T-cell (primary cell): ENCODE measurements at regions not wholly inside any gene's neighbourhood (a gene's known extent, or its start where the extent isn't known, plus 50 kb on each side); places are given as distances from the start of the nearest gene placed in this dataset.

Experiments used
- ATAC-seq, 4 experiments: fragments of 200-7000 bp in 3 of 4; fragments of 150-1000 bp in 1 of 4; cut with Tn5 transposase; replicated peaks in 1 of 4; 1 replicate in 3 of 4; 2 replicates in 1 of 4; pipeline ENCODE4 v1.10.0; 2021; ENCODE audit warnings: moderate library complexity in 3 of 4, mild to moderate bottlenecking in 2 of 4, moderate number of reproducible peaks in 1 of 4
- CTCF ChIA-PET, 2 donors: fragments of 300-600 bp; sonication (Branson Sonifier 250); formaldehyde crosslinking; loops; one replicate each; lab custom pipeline; 2022; ENCODE audit warnings: antibody characterized with exemption in 2 of 2; lab: Charles Lee
- POLR2A ChIA-PET, 2 donors: fragments of 300-600 bp; sonication (Branson Sonifier 250); formaldehyde crosslinking; loops; one replicate each; lab custom pipeline; 2022; ENCODE audit warnings: antibody characterized with exemption in 2 of 2; lab: Charles Lee
- DNase-seq, 35 experiments: peaks; one replicate each; pipeline versions ENCODE4 v3.0.0 to v3.0.0-alpha.2; 2013 to 2023
- H3K27ac ChIP-seq: one replicate; pipeline ENCODE4 v1.5.1; 2013; ENCODE audit warnings: low read length
- H3K27me3 ChIP-seq, 2 experiments: replicated peaks in 1 of 2; 1 replicate in 1 of 2; 2 replicates in 1 of 2; pipeline versions ENCODE4 v1.6.1 to v1.7.0; 2013; ENCODE audit warnings: low read length in 1 of 2, mixed read lengths in 1 of 2; ENCODE audit not compliant: control insufficient read depth in 2 of 2, insufficient read depth in 2 of 2; ENCODE audit errors: extremely low read depth in 1 of 2
- H3K36me3 ChIP-seq, 2 donors: 1 replicate in 1 of 2; 2 replicates in 1 of 2; pipeline versions ENCODE4 v1.6.1 to v1.7.0; 2013; ENCODE audit warnings: low read length in 1 of 2; ENCODE audit not compliant: control insufficient read depth in 2 of 2, insufficient read depth in 1 of 2; ENCODE audit errors: extremely low read depth in 1 of 2
- H3K4me1 ChIP-seq, 2 experiments: 1 replicate in 1 of 2; 2 replicates in 1 of 2; pipeline versions ENCODE4 v1.6.1 to v1.7.0; 2013; ENCODE audit warnings: low read length in 2 of 2, mixed read lengths in 1 of 2; ENCODE audit not compliant: insufficient read depth in 2 of 2, control insufficient read depth in 1 of 2; ENCODE audit errors: extremely low read depth in 1 of 2
- H3K4me3 ChIP-seq, 2 donors: 1 replicate in 1 of 2; 2 replicates in 1 of 2; pipeline versions ENCODE4 v1.5.1 to v1.7.0; 2013; ENCODE audit warnings: mild to moderate bottlenecking in 2 of 2, low read length in 1 of 2, moderate library complexity in 1 of 2; ENCODE audit not compliant: control insufficient read depth in 1 of 2; ENCODE audit errors: extremely low read depth in 1 of 2
- H3K9me3 ChIP-seq: 2 replicates; pipeline ENCODE4 v1.7.0; 2013
- H3K27ac Mint-ChIP-seq, 2 donors: one replicate each; pipeline ENCODE4 v1.8.0; 2020 to 2021; ENCODE audit warnings: mild to moderate bottlenecking in 2 of 2, mixed read lengths in 2 of 2
- H3K27me3 Mint-ChIP-seq, 2 donors: one replicate each; pipeline ENCODE4 v1.8.0; 2021 to 2022; ENCODE audit warnings: mixed read lengths in 2 of 2
- H3K36me3 Mint-ChIP-seq: one replicate; pipeline ENCODE4 v1.8.0; 2021; ENCODE audit warnings: mixed read lengths
- H3K4me1 Mint-ChIP-seq, 3 donors: one replicate each; pipeline ENCODE4 v1.8.0; 2020 to 2022; ENCODE audit warnings: mixed read lengths in 3 of 3, mild to moderate bottlenecking in 1 of 3
- H3K4me3 Mint-ChIP-seq, 3 donors: one replicate each; pipeline ENCODE4 v1.8.0; 2020 to 2022; ENCODE audit warnings: mild to moderate bottlenecking in 3 of 3, mixed read lengths in 3 of 3, moderate library complexity in 3 of 3
- H3K9me3 Mint-ChIP-seq, 3 donors: one replicate each; pipeline ENCODE4 v1.8.0; 2020 to 2022; ENCODE audit warnings: mixed read lengths in 3 of 3
- WGBS: methylation state at CpG from one replicate; pipeline ENCODE4 v1.1.5; 2013; ENCODE audit warnings: missing lambda C conversion rate; ENCODE audit not compliant: insufficient coverage; 5-methylcytosine and 5-hydroxymethylcytosine counted together

- ChIA-PET CTCF (no interaction called here), POLR2A (no interaction called here)
- Mint-ChIP-seq H3K9me3 (peaks cover 0 to 4% (median 0%) of the 10 kb centered on the region in 3 donors), H3K27ac (no peak overlapping the region), H3K27me3 (no peaks in the 10 kb centered on the region), H3K4me1 (peaks cover 0 to 6% (median 0%) of the 10 kb centered on the region in 3 donors), H3K4me3 (no peak overlapping the region), H3K36me3 (no peaks in the 10 kb centered on the region)
- Histone ChIP-seq H3K36me3 (no peaks in the 10 kb centered on the region), H3K27ac (no peak overlapping the region), H3K4me3 (no peak overlapping the region), H3K9me3 (no peaks in the 10 kb centered on the region), H3K27me3 (peaks cover 0 to 2% of the 10 kb centered on the region in 2 experiments), H3K4me1 (peaks cover 4 to 6% of the 10 kb centered on the region in 2 experiments)
- WGBS: 3% methylated on average over 3 of the region's 5 CpGs
- DNase-seq (no peak), ATAC-seq (no peak)
Observed at GRCh38 chr12:24408305-24408704, 458.8 kb upstream of the SOX5 start.

- CTCF ChIA-PET: no interaction called here
- POLR2A ChIA-PET: no interaction called here
- ATAC-seq: no peak
Observed at GRCh38 chr12:24407884-24408283, 458.4 kb upstream of the SOX5 start.

GRCh38 chr12:24404086-24404815 is 454.8 kb upstream of the SOX5 start:
- POLR2A ChIA-PET: no interaction called here
- Mint-ChIP-seq H3K4me1 (peaks cover 0 to 6% (median 0%) of the 10 kb centered on the region in 3 donors), H3K36me3 (no peaks in the 10 kb centered on the region), H3K27ac (no peak overlapping the region), H3K27me3 (no peaks in the 10 kb centered on the region), H3K9me3 (no peaks in the 10 kb centered on the region), H3K4me3 (no peak overlapping the region)
- peaks cover 0 to 2% of the 10 kb centered on the region in 2 experiments for H3K27me3 ChIP-seq
- no peaks in the 10 kb centered on the region for H3K9me3 ChIP-seq
- 86% methylated on average over 1 of the region's 6 CpGs for WGBS
- no peak for ATAC-seq
- no peak for DNase-seq
- CTCF ChIA-PET: no interaction called here
- H3K4me1 ChIP-seq: peaks cover 4 to 6% of the 10 kb centered on the region in 2 experiments
- no peak overlapping the region for H3K4me3 ChIP-seq
- no peak overlapping the region for H3K27ac ChIP-seq
- H3K36me3 ChIP-seq: no peaks in the 10 kb centered on the region

More at GRCh38 chr12:24407884-24408283, 458.4 kb upstream of the SOX5 start:
- Histone ChIP-seq H3K36me3 (no peaks in the 10 kb centered on the region), H3K4me3 (no peak overlapping the region), H3K27me3 (peaks cover 0 to 2% of the 10 kb centered on the region in 2 experiments), H3K9me3 (no peaks in the 10 kb centered on the region), H3K4me1 (peaks cover 4 to 6% of the 10 kb centered on the region in 2 experiments), H3K27ac (no peak overlapping the region)
- Mint-ChIP-seq H3K27ac (no peak overlapping the region), H3K36me3 (no peaks in the 10 kb centered on the region), H3K27me3 (no peaks in the 10 kb centered on the region), H3K9me3 (peaks cover 0 to 4% (median 0%) of the 10 kb centered on the region in 3 donors), H3K4me3 (no peak overlapping the region), H3K4me1 (peaks cover 0 to 6% (median 0%) of the 10 kb centered on the region in 3 donors)
- no peak for DNase-seq
- 37% methylated on average over 5 of the region's 7 CpGs for WGBS

- CTCF ChIA-PET: no interaction called here
Observed at GRCh38 chr12:24400533-24400932, 451.1 kb upstream of the SOX5 start.

GRCh38 chr12:24398605-24399004 is 449.1 kb upstream of the SOX5 start:
- Mint-ChIP-seq H3K36me3 (no peaks in the 10 kb centered on the region), H3K27me3 (no peaks in the 10 kb centered on the region), H3K9me3 (no peaks in the 10 kb centered on the region), H3K27ac (no peak overlapping the region), H3K4me1 (no peaks in the 10 kb centered on the region), H3K4me3 (no peak overlapping the region)
- Histone ChIP-seq H3K27me3 (no peaks in the 10 kb centered on the region), H3K4me1 (no peaks in the 10 kb centered on the region), H3K9me3 (no peaks in the 10 kb centered on the region), H3K4me3 (no peak overlapping the region), H3K36me3 (no peaks in the 10 kb centered on the region), H3K27ac (no peak overlapping the region)
- WGBS: 22% methylated on average over 4 of the region's 4 CpGs
- DNase-seq: no peak
- ChIA-PET CTCF (no interaction called here), POLR2A (interaction anchor here in 1 of 2 donors (0.6 kb wide), 1 partner anchor 1690 kb away, joined by 3 read pairs; no protein-coding TSS in a partner anchor)
- ATAC-seq: no peak

More at GRCh38 chr12:24400533-24400932, 451.1 kb upstream of the SOX5 start:
- no peak overlapping the region for H3K4me3 Mint-ChIP-seq
- H3K27me3 Mint-ChIP-seq: no peaks in the 10 kb centered on the region
- H3K27ac Mint-ChIP-seq: no peak overlapping the region
- no peaks in the 10 kb centered on the region for H3K4me1 Mint-ChIP-seq
- H3K27ac ChIP-seq: no peak overlapping the region
- no peaks in the 10 kb centered on the region for H3K4me1 ChIP-seq
- H3K27me3 ChIP-seq: no peaks in the 10 kb centered on the region
- WGBS: 83% methylated on average over 1 of the region's 1 CpG
- H3K9me3 Mint-ChIP-seq: no peaks in the 10 kb centered on the region
- ATAC-seq (no peak), DNase-seq (no peak)
- H3K9me3 ChIP-seq: no peaks in the 10 kb centered on the region
- no peaks in the 10 kb centered on the region for H3K36me3 Mint-ChIP-seq
- no peak overlapping the region for H3K4me3 ChIP-seq
- POLR2A ChIA-PET: no interaction called here
- no peaks in the 10 kb centered on the region for H3K36me3 ChIP-seq

- Histone ChIP-seq H3K36me3 (no peaks in the 10 kb centered on the region), H3K4me1 (no peaks in the 10 kb centered on the region), H3K27ac (no peak overlapping the region), H3K4me3 (no peak overlapping the region), H3K9me3 (no peaks in the 10 kb centered on the region), H3K27me3 (no peaks in the 10 kb centered on the region)
- Mint-ChIP-seq H3K27ac (no peak overlapping the region), H3K4me1 (no peaks in the 10 kb centered on the region), H3K9me3 (peaks cover 0 to 6% (median 6%) of the 10 kb centered on the region in 3 donors), H3K36me3 (no peaks in the 10 kb centered on the region), H3K4me3 (no peak overlapping the region), H3K27me3 (no peaks in the 10 kb centered on the region)
- ATAC-seq: no peak
- DNase-seq: no peak
- ChIA-PET CTCF (no interaction called here), POLR2A (no interaction called here)
- 81% methylated on average over 11 of the region's 11 CpGs for WGBS
Observed at GRCh38 chr12:24396224-24396623, 446.8 kb upstream of the SOX5 start.
